AG09309 (cell line): ENCODE measurements at regions not wholly inside any gene's neighbourhood (a gene's known extent, or its start where the extent isn't known, plus 50 kb on each side); places are given as distances from the start of the nearest gene placed in this dataset.

Source experiments
- DNase-seq: peaks from one replicate; pipeline ENCODE4 v3.0.0-alpha.2; 2010; ENCODE audit warnings: low read depth
- H3K4me3 ChIP-seq: 2 replicates; pipeline ENCODE4 v1.5.1; 2011; ENCODE audit warnings: mild to moderate bottlenecking, low read depth, low read length, moderate library complexity; ENCODE audit not compliant: control insufficient read depth
- TF ChIP-seq, protein P1 (sequence below): IDR thresholded peaks from 2 replicates; pipeline ENCODE4 v1.5.1; 2011; ENCODE audit warnings: mild to moderate bottlenecking, low read depth, low read length, inconsistent platforms; ENCODE audit not compliant: insufficient read depth, control insufficient read depth; ENCODE audit errors: missing control alignments

DNA sequence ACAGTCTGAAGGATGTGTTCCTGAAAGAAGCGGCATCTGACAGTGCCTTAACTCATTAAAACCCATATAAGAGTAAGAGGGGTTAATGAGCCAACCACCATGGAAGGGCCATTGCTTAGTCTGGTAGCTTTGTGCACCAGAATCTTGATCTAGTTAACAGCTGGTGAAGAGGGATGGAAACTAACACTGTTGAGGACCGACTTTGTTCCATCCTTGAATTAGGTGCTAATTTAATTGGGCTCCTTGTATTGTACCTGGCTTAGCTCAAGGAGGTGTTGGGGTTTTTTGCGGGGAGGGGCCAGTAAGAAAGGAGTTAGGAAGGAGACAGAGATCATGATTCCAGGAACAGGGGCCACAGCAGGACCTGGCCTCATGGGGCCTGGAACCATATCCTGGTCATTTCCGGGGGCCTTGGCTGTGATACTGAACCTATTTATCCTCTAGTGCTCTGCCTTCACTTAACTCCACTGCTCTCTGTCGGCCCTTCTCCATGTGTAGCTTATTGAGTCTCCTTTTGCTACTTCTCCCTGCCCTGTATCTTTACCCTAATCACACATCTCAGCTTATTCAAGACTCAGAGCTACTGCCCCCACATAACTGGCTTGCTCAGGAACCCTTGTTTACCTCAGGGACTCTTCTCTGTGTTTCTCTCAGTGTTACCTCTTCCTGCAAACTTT, 93.0 kb downstream of the RPL22L1 start:
- TF ChIP-seq, protein P1, sequence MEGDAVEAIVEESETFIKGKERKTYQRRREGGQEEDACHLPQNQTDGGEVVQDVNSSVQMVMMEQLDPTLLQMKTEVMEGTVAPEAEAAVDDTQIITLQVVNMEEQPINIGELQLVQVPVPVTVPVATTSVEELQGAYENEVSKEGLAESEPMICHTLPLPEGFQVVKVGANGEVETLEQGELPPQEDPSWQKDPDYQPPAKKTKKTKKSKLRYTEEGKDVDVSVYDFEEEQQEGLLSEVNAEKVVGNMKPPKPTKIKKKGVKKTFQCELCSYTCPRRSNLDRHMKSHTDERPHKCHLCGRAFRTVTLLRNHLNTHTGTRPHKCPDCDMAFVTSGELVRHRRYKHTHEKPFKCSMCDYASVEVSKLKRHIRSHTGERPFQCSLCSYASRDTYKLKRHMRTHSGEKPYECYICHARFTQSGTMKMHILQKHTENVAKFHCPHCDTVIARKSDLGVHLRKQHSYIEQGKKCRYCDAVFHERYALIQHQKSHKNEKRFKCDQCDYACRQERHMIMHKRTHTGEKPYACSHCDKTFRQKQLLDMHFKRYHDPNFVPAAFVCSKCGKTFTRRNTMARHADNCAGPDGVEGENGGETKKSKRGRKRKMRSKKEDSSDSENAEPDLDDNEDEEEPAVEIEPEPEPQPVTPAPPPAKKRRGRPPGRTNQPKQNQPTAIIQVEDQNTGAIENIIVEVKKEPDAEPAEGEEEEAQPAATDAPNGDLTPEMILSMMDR: no peak
- no peak overlapping the region for H3K4me3 ChIP-seq
- no peak for DNase-seq

- no peak overlapping the region for H3K4me3 ChIP-seq
- TF ChIP-seq, protein P1: no peak
- no peak for DNase-seq
These were observed 96.1 kb downstream of the RPL22L1 start for GRCh38 chr3:170773682-170774425.

GRCh38 chr3:170772175-170772574, 97.8 kb downstream of the RPL22L1 start:
- no peak for DNase-seq
- TF ChIP-seq, protein P1: no peak

DNA sequence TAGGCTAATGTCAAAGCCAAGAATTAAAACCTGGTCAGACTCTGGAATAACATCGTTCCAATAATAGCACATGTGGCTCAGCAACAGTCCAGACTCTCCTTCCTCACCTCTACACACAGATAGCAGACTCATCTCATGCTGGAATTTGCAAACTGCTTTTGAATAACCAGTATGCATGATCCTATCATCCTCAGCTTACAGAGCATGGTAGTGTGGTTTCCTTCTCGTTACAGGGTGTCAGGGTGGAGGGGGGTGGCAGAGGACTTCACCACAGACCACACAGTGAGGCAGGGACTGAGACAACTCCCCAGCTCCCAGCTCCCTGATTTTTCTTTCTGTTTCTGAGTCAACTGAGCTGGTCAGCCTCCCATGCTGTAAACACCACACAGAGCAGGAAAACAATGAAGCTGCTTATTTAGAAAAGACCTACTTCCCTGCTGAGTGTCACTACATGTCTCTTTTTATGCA, 101.6 kb downstream of the RPL22L1 start:
- TF ChIP-seq, protein P1: no peak
- no peak overlapping the region for H3K4me3 ChIP-seq
- no peak for DNase-seq

More at GRCh38 chr3:170772175-170772574, 97.8 kb downstream of the RPL22L1 start:
- no peak overlapping the region for H3K4me3 ChIP-seq

DNA sequence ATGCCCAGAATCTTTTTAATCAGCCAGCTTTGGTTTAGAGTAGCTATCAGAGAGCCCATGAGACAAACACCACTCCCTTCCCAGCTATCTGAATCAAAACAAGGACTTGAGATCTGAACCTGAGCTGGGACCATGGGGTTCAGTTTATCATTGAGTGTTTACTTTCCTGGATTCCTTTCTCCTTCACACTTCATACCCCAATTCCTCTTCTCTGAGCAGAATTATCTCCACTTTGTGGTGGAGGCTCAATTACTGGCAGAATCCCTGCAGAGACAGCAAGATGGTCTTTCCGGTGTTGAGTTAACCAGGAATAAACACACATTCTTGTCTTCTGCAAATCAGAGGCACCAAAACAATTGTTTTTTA, 102.4 kb downstream of the RPL22L1 start:
- TF ChIP-seq, protein P1: no peak
- DNase-seq: no peak

DNA sequence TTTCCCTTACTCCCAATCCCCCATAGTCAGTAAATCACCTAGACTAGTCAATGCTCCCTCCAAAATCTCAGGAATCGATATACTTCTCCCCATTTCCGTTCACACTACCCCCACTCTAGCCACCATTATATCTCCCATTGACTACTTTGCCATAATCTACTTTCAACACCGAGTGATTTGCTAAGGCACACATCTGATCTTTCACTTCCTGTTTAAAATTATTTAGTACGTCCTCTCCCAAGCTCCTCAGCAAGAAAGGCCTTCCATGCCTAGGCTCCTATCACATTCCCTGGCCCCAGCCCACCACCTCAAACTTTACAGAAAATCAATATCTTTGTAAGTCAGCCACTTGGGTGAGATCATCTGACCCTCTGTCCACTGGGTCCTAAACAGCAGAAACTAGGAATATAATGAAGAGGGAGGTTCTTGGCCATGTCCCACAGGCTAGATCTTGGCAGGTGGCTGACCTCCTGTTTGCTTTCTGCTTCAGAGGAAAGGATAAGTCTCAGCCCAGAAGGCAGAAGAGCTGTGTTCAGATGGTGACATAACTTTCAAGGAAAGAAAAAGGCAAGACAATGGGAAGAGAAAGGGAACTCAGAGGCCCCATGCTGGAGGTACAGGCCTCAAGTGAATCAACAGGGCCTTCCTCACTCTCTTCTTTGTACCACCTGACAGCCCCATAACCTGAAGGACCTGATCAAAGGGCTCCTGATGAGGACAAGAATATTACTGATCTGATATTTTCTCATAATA, 103.0 kb downstream of the RPL22L1 start:
- TF ChIP-seq, protein P1: no peak
- no peak for DNase-seq

More for the DNA sequence above, 102.4 kb downstream of the RPL22L1 start:
- H3K4me3 ChIP-seq: no peak overlapping the region

More for the DNA sequence above, 103.0 kb downstream of the RPL22L1 start:
- H3K4me3 ChIP-seq: no peak overlapping the region
